ENCODE measurements at regions not wholly inside any gene's neighbourhood (a gene's known extent, or its start where the extent isn't known, plus 50 kb on each side); places are given as distances from the start of the nearest gene placed in this dataset.

GRCh38 chr4:127149086-127149485, 483.7 kb upstream of the INTU start:
- TF ChIP-seq CTCF (IDR thresholded peaks at IDR 0.05; ENCODE audit: insufficient read depth, low read depth, low read length) (no peak), EZH2 (IDR thresholded peaks at IDR 0.05; ENCODE audit: insufficient read depth, low read length) (no peak)
